GM21447 (cell line): ENCODE measurements at regions not wholly inside any gene's neighbourhood (a gene's known extent, or its start where the extent isn't known, plus 50 kb on each side); places are given as distances from the start of the nearest gene placed in this dataset.
"Not testable (repeated sequence)": the region's sequence is repeated elsewhere in the genome, so short reads cannot be mapped to it uniquely, and the experiment has no call there.

ENCODE experiments used
- ATAC-seq: cut with Tn5 transposase; IDR thresholded peaks from one replicate; pipeline ENCODE4 v1.9.1; 2021; ENCODE audit not compliant: unreplicated experiment

DNA sequence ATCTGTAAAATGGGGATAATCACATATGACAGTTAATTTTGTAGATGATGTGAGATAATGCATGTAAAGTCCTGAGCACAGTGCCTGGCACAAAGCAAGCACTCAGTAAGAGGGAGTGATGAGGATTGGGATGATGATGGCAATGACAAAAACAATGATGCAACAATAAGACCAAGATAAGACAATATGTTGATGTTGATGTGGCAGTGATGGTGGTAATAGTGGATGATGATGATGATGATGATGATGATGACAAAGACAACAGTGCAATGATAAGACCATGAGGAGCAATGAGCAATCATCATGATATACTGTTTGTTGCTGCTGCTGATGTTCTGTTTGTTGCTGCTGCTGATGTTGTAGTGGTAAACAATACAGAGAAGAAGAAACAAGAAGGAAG is 344.1 kb downstream of the NPIPA8 start:
- ATAC-seq = no peak

DNA sequence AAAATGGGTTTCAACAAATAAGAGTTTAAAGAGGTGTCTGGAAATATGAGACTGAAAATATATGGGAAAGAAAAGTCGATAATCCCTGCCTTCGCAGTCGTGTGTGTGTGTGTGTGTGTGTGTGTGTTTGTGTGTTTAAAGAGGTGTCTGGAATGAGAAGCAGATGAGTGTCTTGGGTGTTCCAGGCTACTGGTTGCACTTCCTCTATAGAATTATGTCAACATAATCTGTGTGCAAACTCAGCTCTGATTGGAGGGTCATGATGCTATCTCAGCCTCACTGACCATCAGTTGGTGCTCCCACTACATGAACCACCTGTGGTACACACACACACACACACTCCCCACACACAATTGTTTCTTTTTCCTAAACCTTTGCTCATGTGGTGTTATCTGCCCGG is 347.3 kb downstream of the NPIPA8 start:
- ATAC-seq = no peak

DNA sequence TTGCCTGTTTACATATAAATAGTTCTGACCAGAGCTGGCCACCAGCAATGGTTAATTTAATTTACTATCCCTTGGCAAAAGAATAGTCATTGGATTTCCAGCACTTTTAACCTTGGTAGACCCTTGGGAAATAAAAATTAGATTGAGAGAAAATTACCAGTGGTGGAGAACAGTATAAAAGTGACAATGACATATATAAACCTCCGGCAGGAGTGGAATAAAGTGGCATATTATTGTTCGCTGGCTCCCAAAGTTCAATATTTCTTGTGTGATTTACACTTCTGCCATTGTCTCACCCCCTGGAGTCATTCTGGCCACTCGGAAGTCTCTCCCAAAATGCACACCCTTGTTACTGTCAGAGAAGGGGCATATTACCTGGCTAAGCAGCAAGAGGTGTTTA is 347.7 kb downstream of the NPIPA8 start:
- no peak for ATAC-seq

DNA sequence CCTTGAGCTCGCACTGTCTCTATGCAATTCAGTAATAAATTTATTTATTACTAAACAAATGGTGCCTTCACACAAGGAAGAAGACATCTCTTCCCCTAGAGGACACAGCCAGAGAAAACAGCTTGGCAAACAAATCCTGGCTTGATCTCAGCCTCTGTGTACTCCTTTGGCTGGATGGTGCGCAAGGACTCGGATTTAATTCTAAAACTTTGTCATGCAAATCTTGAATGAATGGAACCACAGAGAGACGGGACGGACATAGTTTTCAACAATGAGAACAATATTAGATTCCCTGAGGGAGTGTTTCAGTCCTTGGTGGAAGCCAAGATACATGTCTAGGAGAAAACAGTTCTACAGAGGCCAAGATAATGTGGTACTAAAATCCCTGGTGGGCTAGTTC is 349.5 kb downstream of the NPIPA8 start:
- no peak for ATAC-seq

DNA sequence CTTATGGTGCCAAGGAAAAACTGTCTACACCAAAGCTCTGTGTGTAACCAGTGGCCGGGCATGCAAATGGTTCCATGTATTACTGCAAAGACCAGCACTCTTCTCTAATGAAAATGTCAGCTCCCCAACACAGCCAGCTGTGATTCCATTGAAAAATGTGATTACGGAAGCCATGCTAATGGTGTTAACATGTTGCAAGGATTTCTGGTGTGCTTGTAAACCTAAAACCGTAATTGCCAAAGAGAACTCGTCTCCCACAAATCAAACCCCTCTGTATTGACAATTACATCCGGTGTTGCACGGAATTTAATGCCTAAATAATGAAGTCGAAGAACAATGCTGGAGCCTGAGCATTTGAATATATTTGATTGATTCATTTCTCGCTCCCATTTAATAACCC is 351.7 kb downstream of the NPIPA8 start:
- no peak for ATAC-seq

DNA sequence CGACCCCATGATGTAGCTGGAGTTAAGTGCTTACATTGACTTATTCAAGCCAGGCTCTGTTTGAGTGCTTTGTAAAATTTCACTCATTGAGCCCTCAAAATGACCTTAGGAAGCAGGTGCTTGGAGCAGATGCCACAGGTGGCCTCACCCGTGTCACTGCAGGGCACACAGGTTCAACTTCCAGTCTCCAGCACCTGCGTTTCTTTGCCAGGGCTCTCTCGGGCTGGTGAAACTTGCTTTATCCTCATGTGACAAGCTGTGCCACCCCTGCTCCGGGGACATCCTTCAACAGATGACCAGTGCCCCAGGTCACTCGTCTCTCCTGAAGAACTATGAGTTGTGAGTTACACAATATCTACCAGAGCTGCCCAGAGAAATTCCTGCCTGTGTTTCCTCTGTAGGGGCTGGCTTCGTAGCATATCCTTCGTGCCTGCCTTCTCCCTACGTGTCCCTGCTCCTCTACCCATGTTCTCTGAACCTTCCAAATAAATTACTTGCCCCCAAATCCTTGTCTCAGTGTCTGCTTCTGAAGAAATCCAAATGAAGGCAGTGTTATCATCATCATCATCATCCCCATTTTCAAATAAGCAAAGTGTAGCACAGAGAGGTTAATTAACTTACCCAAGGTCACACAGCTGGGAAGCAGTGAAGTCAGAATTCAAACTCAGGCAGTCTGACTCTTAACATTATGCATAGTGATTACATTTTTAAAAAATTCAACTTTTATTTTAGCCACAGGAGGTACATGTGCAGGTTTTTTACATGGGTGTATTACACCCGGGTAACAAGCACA is 352.5 kb downstream of the NPIPA8 start:
- no peak for ATAC-seq

DNA sequence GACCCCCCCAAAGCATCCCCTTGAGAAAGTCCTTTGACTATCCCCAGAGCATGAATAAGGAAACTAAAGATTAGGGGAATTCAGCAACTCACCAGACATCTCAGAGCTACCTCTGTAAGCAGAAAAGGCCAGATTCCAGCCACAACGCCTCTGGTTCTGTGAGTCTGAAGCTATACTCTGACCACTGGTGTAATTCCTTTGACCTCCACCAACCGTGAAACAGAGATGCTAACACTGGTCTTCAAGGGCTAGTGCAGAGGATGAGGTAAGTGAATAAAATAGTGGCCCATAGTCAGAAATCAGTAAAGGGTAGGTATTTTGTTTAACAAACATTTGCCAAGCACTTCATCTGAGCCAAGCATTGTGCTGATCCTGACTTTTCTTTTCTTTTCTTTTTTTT is 353.4 kb downstream of the NPIPA8 start:
- no peak for ATAC-seq

DNA sequence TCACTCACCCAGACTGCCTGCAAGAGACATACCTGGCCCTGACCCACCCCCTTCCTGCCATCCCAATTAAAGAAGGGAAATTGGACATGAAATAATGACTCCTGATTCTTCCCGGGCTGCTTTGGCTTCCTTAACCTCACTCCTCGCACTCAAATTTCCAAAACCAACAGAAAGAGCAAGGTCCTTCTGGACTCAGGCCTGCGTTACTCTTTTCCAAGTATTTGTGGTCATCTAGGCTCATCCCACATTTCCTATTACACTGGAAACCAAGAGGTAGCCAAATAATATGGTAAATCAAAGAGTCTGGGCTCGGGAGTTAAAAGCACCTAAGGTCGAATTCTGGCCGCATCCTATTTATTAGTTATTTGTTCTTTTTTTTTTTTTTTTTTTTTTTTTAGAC is 359.3 kb downstream of the NPIPA8 start:
- ATAC-seq = no peak

DNA sequence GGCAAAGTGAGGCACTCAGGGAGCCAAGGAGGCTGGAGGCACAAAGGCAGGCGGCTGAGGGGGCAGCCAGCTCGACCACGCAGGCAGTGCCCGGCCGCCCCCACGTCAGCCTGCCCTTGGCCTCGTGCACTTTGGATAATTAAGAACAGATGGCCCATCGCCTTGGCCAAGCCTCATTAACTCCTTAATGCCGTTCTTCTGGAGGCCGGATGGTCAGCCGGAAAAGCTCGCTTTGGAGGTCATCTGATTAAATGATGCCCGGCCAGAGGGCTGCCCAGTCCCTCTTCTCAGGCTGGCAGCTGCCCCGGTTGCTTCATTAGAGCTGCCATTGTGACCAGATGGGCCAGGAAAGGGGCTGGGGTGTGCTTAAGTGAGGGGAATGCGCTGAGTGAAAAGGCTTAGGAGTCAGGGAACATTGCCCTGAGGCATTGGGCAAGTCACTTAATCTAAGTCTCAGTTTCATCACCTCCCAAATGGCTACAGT is 364.0 kb downstream of the NPIPA8 start:
- ATAC-seq = no peak

DNA sequence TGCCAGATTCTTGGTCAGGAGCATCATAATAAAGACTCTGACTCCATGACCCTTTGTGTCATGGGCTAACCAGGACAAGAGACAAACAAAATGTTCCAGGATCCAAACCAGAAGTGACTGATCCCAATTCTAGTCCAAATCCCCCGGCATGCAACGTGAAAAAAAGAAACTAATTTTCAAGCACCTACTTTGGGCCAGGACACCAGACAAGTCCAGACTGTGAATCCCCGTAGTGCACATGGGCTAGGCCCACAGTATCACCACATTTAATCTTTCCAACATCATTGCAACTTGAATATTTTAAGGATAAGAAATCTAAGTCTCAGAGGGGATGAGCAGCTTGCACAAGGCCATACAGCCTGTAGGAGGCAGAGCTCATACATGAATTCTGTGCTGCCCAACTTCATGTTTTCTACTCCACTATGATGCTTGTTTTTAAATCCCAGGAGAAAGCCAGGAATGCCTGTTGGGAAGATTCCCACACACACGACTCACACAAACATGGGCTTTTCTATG is 365.7 kb downstream of the NPIPA8 start:
- no peak for ATAC-seq

DNA sequence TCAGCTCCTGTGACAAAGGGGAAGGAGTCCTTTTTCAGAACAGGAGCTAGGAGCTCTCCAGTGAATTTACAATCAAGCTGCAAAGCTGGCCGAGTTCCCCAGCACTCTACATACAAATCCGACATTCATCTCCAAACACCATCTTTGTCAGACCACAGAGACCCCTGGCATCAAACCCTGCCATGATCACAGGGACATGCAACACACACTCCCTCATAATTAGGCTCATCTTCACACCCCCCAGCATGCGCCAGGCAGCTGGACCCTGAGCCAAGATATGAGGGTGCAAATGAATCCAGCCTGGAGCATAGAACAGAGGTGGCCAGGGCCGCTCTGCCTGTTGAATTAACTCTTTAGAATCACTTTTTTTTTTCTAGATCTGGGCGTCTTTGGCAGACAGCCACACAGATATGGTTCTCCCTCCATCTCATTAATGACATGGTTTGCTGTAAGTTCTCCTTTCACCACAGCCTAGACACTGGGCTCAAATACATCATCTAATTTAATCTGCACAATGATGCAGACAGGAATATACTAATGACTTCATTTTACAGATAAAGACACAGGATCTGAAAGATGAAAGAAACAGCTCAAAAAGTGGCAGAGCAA is 366.3 kb downstream of the NPIPA8 start:
- ATAC-seq = no peak

DNA sequence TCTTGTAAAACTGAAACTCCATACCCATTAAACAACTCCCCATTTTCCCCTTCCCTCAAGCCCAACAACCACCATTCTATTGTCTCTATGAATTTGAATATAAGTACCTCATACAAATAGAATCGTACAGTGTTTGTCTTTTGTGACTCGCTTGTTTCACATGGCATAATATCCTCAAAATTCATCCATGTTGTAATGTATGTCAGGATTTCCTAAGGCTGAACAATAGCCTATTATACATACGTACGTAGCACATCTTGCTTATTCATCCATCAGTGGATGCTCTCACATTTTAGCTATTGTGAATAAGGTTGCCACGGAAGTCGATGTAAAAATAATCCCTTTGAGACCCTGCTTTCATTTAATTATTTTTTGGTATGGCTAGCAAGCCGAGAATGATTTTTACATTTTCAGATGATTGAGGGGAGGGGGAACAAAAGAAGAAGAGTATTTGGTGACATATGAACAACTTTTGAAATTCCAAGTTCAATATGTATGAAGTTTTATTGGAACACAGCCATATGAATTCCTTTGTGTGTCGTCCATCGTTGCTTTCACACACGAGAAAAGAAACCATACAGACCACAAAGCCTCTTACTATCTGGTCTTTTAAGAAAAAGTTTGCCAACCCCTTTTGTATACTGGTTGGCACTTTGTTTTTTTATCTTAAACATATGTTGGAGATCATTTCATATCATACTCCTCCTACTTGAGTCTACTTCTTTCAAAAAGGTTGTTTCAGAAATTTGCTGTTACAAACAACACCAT is 371.2 kb downstream of the NPIPA8 start:
- no peak for ATAC-seq

DNA sequence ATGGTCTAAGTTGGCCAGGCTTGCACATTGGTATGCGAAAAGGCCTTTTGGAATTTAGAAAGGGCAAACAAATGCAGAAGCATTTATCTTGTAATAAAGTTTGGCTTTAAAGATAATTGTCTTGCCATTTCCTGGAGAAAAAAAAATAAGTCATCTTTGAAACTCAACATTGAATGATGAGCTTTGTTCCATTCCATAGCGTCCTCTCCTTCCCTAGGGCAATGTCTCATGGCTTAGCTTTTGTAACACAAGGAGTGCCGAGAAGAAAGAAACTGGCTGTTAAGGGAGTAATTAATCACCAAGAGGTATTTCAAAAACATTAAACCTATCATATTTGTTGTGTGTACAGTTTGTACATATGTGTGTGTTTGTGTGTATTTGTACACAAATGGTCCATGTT is 372.3 kb downstream of the NPIPA8 start:
- no peak for ATAC-seq

DNA sequence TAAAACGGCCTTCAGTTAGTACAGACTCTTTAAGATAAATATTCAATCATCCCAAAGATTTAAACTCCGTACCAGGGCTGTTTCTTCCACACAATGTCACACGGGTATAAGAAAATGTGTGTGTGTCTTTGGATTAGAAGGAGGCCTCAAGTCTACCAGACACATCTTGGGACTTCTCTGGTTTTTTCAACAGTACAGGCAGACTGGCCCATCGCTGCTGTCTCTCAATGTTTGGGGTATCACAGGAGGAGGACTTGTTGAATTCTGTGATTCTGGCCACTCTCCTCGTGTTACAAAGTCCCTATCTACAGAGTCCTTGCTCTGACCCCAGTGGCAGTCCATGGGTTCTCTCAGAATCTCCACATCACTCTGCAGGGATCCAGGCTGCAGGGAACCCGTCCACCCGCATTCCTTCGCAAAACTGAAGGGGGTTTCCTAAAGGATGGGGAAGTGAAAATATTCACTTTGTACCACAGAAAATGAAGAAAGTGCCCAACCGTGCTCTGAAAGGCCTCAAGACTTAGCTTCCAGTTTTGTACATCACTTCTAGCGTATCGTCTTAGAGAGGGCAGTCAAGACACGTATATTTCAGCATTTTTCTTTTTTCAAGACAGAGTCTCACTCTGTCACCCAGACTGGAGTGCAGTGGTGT is 373.2 kb downstream of the NPIPA8 start:
- no peak for ATAC-seq

DNA sequence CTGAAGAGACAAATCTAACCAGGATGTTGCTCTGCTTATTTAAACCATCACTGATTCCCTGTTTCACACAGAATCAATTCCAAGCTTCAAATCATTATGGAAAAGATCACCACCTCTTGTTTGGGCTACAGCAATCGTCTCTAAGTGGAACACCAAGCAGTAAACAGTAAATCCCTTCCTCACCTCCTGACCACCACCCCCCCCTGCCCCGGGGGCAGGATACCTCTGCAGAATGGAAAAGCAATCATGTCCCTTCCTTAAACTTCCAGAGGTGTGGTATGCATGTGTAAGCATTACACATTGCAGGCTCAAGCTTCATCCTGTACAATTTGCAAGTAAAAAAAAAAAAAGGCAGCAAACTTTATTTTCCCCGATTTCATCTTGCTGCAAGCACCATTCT is 373.8 kb downstream of the NPIPA8 start:
- no peak for ATAC-seq

DNA sequence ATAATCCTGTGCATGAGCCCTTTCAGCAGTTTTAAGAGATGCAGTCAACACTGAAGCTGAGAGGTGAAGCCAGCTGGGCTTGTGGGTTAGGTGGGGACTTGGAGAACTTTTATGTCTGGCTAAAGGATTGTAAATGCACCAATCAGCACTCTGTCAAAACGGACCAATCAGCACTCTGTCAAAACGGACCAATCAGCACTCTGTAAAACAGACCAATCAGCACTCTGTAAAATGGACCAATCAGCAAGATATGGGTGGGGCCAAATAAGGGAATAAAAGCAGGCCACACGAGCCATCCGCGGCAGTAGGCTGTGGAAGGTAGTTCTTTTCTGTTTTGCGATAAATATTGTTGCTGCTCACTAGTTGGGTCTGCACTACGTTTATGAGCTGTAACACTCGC is 374.7 kb downstream of the NPIPA8 start:
- ATAC-seq = not testable (repeated sequence)

DNA sequence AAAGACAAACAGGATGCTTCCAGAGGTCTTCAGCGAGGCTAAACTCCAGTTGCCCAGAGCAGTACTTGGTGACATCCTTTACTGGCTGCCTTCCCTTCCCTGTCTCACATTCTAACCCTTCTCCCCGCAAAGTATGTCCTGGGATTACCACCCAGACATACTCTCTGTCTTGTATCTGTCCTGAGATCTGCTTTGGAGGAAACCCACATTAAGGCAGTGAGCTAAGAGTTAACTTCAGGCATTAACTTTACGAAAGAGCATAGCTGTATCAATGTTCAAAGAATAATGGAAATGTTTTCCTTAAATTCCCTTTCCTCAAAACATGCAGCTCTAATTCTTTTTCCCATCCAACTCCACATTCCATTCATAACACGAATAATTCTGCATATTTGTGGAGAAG is 385.2 kb downstream of the NPIPA8 start:
- no peak for ATAC-seq

DNA sequence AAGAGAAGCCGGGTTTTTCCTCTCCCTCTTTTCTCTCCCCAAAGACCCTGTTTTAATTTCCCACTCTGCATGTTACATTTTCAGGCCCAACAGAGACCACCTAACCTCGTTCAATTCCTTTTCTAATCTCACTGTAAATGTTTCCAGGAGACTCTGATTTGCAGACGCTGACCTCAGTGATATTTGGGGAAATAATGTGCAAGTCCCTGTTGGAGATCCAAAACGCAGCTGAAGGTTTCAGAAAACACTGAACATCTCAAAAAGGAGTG is 386.6 kb downstream of the NPIPA8 start:
- no peak for ATAC-seq

DNA sequence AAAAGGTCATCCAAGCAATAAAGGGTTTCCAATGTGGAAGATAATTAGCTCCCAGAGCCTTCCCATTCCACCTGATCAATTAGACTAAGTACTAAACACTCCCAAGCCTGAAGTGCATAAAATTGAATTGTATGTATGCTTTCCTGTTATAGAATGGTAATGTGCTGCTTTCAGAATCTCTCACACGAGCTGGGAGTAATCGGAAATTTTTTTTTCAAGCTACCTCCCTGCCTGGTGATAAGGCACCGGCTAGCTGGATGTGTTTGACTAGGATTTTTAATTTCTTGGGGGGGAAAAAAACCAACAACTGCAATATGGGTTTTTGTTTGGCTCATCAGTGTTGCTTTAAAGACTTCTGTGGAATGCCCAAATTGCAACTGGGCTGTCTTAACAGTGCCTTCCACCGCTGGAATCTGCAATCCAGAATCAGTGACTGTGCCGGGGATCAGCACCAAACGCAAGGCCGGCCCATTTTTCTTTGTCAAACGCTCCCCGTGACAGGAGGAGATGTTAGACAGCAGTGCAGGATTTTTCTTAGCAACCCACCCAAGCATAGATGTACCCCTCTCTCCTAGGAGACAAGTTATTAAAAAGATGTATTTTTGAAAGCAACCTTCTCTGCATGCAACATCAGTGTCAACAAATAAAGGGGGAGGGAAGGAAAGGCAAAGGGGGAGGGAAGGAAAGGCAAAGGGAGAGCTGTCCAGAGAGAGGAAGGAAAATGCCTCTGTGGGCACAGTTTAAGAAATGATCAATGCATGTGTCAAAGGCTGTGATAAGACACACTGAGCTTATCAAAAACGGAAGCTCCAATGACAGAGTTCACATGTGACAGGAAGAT is 387.2 kb downstream of the NPIPA8 start:
- ATAC-seq = no peak

DNA sequence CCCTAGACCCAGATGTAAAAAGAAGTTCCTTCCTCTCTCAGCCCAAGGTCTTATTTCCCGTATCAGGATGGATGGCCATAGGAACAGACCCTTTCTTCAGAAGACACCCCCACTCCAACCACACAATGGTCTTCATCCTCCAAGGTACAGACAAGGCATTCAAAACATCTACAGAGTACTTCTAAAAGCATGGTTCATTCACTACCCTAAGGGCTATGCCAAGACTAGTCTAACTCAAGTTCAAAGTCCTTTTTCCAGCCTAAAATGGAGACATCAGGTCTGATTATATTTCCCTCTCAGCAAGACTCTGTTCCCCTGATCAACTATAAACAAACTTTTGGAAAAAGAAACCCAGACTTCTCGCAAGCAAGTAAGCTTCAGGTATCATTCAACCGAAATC is 388.9 kb downstream of the NPIPA8 start:
- no peak for ATAC-seq

DNA sequence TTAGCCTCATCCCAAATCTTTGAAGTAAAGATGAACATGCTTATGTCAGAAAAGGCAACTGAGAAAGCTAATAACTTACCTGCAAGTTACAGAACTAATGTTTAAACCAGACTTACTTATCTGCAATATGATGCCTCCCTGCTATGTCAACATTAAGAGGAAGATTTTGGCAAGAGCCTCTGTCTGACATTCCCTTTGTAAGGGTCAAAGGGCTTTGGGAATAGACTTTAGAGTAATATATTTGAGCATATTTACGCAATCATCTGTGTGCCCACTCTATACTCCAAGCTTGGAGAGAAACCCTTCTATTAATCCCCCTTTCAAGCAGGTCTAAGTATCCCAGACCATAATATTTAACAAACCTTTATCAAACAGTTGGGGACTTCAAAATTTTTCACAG is 389.4 kb downstream of the NPIPA8 start:
- no peak for ATAC-seq
